GM12891 (cell line): ENCODE measurements at regions not wholly inside any gene's neighbourhood (a gene's known extent, or its start where the extent isn't known, plus 50 kb on each side); places are given as distances from the start of the nearest gene placed in this dataset.

Source experiments
- POLR2A ChIP-seq: IDR thresholded peaks from 2 replicates; pipeline ENCODE4 v1.6.1; 2011; ENCODE audit warnings: low read depth, low read length, control low read depth
- POLR2AphosphoS5 ChIP-seq: IDR thresholded peaks from 2 replicates; pipeline ENCODE4 v1.6.1; 2011; ENCODE audit warnings: low read depth, low read length, control low read depth
- SPI1 ChIP-seq: IDR thresholded peaks from 2 replicates; pipeline ENCODE4 v1.6.1; 2011; ENCODE audit warnings: low read depth, low read length, control low read depth
- TAF1 ChIP-seq: IDR thresholded peaks from 2 replicates; pipeline ENCODE4 v1.6.1; 2011; ENCODE audit warnings: low read depth, low read length, control low read depth

DNA sequence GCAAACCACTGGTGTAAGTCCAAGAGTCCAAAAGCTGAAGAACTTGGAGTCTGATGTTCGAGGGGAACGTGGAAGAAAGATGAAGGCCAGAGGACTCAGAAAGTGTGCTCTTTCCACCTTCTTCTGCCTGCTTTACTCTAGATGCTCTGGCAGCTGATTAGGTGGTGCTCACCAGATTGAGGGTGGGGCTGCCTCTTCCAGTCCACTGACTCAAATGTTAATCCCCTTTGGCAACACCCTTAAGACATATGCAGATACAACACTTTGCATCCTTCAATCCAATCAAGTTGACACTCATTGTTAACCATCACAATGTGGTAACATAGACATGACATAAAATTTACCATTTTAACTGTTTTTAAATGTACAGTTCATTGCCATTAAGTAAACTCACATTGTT lies 249.5 kb downstream of the COG6 start:
- TF ChIP-seq POLR2A (no peak), TAF1 (no peak), SPI1 (no peak), POLR2AphosphoS5 (no peak)
